Tibial artery (tissue), 4 donors: ENCODE measurements at regions not wholly inside any gene's neighbourhood (a gene's known extent, or its start where the extent isn't known, plus 50 kb on each side); places are given as distances from the start of the nearest gene placed in this dataset.
"Not testable (repeated sequence)": the region's sequence is repeated elsewhere in the genome, so short reads cannot be mapped to it uniquely, and the experiment has no call there.

Source experiments
- DNase-seq, 2 donors: peaks; one replicate each; pipeline ENCODE4 v3.0.0-alpha.2; 2019
- H3K27ac ChIP-seq, 2 donors: fragments of 200-600 bp; sonication (generic) in 1 of 2; 1 replicate in 1 of 2; 2 replicates in 1 of 2; pipeline ENCODE4 v1.5.1; 2018 to 2019; ENCODE audit warnings: mild to moderate bottlenecking in 1 of 2
- H3K27me3 ChIP-seq, 2 donors: fragments of 200-600 bp; sonication (generic) in 1 of 2; one replicate each; pipeline versions ENCODE4 v1.5.1 to v1.6.0; 2016 to 2019
- H3K36me3 ChIP-seq, 3 donors: fragments of 200-600 bp; sonication (generic) in 2 of 3; one replicate each; pipeline ENCODE4 v1.5.1; 2016 to 2019; ENCODE audit warnings: mild to moderate bottlenecking in 2 of 3
- H3K4me1 ChIP-seq, 4 donors: fragments of 200-600 bp; sonication (generic) in 2 of 4; 1 replicate in 3 of 4; 2 replicates in 1 of 4; pipeline ENCODE4 v1.5.1; 2016 to 2019
- H3K4me3 ChIP-seq, 2 donors: fragments of 200-600 bp; sonication (generic) in 1 of 2; 1 replicate in 1 of 2; 2 replicates in 1 of 2; pipeline ENCODE4 v1.5.1; 2018 to 2019; ENCODE audit warnings: mild to moderate bottlenecking in 2 of 2
- H3K9me3 ChIP-seq, 3 donors: fragments of 200-600 bp; sonication (generic) in 1 of 3; one replicate each; pipeline ENCODE4 v1.5.1; 2016 to 2019
- intact Hi-C: fragments of 100-400 bp; cut with DNase I; formaldehyde crosslinking; loops from one replicate; pipeline ENCODE4 v1.15.0; 2023; ENCODE audit warnings: low total_unique reads
- TF ChIP-seq, protein P1 (sequence below), 2 experiments: fragments of 200-600 bp in 1 of 2; fragments of 450-650 bp in 1 of 2; IDR thresholded peaks; one replicate each; pipeline ENCODE4 v1.5.1; 2017 to 2019; ENCODE audit warnings: antibody characterized with exemption in 2 of 2, mild to moderate bottlenecking in 1 of 2, moderate library complexity in 1 of 2

DNA sequence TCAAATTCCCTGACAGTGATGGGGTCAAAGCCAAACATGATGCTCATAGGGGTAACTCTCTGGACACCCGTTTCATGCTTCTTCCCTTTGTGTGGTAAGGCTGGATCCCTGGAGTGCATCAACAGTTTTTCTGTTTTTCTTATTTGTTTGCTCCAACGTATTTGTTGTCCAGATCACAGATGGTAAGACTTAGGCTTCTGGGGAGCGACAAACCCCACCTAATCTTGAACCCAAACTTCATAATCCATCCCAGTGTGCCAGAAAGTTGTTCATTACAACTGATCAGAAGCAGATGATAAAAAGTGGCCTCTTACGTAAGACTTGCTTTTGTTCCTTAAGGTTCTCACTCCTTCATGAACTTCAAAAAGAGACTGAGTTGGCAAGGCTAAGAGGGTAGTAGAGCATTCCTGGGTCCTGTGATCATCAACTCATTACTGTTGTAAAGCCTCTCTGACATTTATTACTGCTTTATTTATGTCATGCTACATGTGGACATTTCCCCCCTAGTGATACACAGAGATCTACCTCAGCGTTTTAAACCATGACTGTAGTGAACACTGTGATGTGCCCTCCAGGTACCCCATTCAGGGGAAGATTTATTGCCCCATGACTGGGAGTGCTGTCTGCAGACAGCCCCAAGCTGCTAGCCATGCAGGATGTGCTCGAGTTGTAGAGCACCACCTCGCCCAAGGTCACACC is 125.6 kb downstream of the CCDC71L start:
- no peak for DNase-seq
- H3K4me3 ChIP-seq: no peak overlapping the region
- no peaks in the 10 kb centered on the region for H3K9me3 ChIP-seq
- intact Hi-C loops: no loop called here
- H3K36me3 ChIP-seq: no peaks in the 10 kb centered on the region
- H3K4me1 ChIP-seq: peaks cover 0 to 24% (median 0%) of the 10 kb centered on the region in 4 donors
- H3K27me3 ChIP-seq: no peaks in the 10 kb centered on the region
- TF ChIP-seq, protein P1, sequence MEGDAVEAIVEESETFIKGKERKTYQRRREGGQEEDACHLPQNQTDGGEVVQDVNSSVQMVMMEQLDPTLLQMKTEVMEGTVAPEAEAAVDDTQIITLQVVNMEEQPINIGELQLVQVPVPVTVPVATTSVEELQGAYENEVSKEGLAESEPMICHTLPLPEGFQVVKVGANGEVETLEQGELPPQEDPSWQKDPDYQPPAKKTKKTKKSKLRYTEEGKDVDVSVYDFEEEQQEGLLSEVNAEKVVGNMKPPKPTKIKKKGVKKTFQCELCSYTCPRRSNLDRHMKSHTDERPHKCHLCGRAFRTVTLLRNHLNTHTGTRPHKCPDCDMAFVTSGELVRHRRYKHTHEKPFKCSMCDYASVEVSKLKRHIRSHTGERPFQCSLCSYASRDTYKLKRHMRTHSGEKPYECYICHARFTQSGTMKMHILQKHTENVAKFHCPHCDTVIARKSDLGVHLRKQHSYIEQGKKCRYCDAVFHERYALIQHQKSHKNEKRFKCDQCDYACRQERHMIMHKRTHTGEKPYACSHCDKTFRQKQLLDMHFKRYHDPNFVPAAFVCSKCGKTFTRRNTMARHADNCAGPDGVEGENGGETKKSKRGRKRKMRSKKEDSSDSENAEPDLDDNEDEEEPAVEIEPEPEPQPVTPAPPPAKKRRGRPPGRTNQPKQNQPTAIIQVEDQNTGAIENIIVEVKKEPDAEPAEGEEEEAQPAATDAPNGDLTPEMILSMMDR (IDR thresholded peaks at IDR 0.05): no peak
- H3K27ac ChIP-seq: peak overlapping the region in 1 of 2 donors; percentile 50

DNA sequence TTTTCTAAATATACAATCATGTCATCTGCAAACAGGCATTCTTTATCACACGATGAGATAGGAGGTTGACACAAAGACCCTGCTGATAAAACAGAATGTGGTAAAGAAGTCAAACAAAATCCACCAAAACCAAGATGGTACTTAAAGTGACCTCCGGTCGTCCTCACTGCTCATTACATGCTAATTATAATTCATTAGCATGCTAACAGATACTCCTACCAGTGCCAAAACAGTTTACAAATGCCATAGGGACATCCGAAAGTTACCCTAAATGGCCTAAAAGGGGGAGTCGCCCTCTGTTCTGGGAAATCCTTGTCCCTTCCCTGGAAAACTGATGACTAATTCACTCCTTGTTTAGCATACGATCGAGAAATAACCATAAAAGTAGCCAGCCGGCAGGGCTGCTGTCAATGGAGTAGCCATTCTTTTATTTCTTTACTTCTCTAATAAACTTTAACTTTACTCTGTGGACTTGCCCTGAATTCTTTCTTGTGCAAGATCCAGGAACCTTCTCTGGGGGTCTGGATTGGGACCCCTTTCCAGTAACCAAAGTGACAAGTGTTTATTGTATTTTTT is 126.6 kb downstream of the CCDC71L start:
- Histone ChIP-seq H3K36me3 (no peaks in the 10 kb centered on the region), H3K4me3 (no peak overlapping the region), H3K27me3 (no peaks in the 10 kb centered on the region), H3K27ac (peak overlapping the region in 1 of 2 donors; percentile 50), H3K9me3 (no peaks in the 10 kb centered on the region), H3K4me1 (peaks cover 0 to 24% (median 0%) of the 10 kb centered on the region in 4 donors)
- TF ChIP-seq, protein P1 (IDR thresholded peaks at IDR 0.05): no peak
- intact Hi-C loops: no loop called here
- no peak for DNase-seq

DNA sequence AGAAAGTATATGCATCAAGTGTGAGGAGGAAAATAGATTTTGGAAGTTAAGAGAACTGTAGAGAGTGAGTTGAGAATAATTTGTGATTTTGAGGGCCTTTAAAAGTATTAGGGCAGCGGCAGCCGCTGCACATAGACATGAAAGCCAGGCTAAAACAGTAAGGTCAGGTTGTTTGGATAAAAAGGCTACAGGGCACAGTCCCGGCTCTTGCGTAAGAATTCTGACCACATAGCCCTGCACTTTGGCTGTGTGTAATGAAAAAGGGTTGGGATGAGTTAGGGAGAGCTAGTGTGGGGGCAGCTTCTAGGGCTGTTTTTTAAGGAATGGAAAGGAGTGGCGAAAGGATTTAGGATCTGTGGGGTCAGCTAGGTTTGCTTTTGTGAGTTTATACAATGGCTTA is 130.8 kb downstream of the CCDC71L start:
- H3K36me3 ChIP-seq, DNase-seq, H3K4me3 ChIP-seq, H3K27me3 ChIP-seq, H3K9me3 ChIP-seq, intact Hi-C loops, H3K27ac ChIP-seq: not testable (repeated sequence)
- peaks cover 0 to 17% (median 0%) of the 10 kb centered on the region in 4 donors for H3K4me1 ChIP-seq

DNA sequence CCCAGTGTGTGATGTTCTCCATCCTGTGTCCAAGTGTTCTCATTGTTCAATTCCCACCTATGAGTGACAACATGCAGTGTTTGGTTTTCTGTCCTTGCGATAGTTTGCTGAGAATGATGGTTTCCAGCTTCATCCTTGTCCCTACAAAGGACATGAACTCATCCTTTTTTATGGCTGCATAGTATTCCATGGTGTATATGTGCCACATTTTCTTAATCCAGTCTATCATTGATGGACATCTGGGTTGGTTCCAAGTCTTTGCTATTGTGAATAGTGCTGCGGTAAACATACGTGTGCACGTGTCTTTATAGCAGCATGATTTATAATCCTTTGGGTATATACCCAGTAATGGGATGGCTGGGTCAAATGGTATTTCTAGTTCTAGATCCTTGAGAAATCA is 134.3 kb downstream of the CCDC71L start:
- DNase-seq, H3K36me3 ChIP-seq, H3K9me3 ChIP-seq, H3K4me3 ChIP-seq, H3K27me3 ChIP-seq, intact Hi-C loops, H3K27ac ChIP-seq: not testable (repeated sequence)
- H3K4me1 ChIP-seq: peaks cover 0 to 26% (median 5%) of the 10 kb centered on the region in 4 donors

DNA sequence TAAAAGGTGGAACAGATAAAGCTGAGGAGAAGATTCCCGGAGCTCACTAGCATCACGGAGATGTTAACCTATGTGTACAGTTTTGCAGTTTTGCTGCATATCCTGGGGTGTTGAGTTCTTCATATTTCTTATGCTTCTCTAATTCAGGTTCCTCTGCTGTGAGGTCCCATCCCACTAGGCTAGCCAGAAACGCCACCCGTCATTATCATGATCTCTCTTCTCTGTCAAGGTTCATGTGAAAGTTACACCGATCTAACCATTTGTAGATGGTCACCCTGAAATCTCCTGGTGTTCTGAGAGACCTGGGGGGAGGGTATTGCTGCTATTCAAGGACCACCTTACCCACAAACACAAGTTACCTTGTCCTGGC is 136.3 kb downstream of the CCDC71L start:
- H3K36me3 ChIP-seq: no peaks in the 10 kb centered on the region
- DNase-seq: no peak
- peaks cover 0 to 26% (median 5%) of the 10 kb centered on the region in 4 donors for H3K4me1 ChIP-seq
- no peak overlapping the region for H3K27ac ChIP-seq
- TF ChIP-seq, protein P1 (IDR thresholded peaks at IDR 0.05): no peak
- H3K4me3 ChIP-seq: no peak overlapping the region
- intact Hi-C loops: no loop called here
- H3K9me3 ChIP-seq: no peaks in the 10 kb centered on the region
- H3K27me3 ChIP-seq: peaks cover 0 to 3% of the 10 kb centered on the region in 2 donors

DNA sequence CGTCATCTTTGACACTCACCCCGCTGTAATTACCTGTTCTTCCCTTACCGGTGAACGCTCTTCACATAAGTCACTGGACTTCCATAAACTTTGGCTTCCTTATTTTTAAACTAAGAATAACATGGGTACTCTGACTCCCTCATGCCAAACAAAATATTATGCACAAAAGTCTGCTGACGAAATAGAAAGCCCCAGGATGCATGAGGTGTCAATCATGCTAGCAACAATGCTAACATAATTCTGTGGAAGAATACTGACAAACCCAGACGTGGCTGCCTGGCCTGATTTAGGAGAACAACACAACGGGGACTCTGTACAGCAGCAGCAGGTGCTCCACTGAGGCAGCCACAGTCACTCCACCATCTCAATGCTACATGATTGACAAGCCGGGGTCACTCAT is 137.5 kb downstream of the CCDC71L start:
- no peak overlapping the region for H3K4me3 ChIP-seq
- peaks cover 0 to 32% (median 5%) of the 10 kb centered on the region in 4 donors for H3K4me1 ChIP-seq
- peaks cover 0 to 3% of the 10 kb centered on the region in 2 donors for H3K27me3 ChIP-seq
- H3K27ac ChIP-seq: peak overlapping the region; percentile 52 to 60
- intact Hi-C loops: no loop called here
- H3K36me3 ChIP-seq: no peaks in the 10 kb centered on the region
- DNase-seq: no peak
- H3K9me3 ChIP-seq: no peaks in the 10 kb centered on the region
- TF ChIP-seq, protein P1 (IDR thresholded peaks at IDR 0.05): no peak
